ENCODE measurements at regions not wholly inside any gene's neighbourhood (a gene's known extent, or its start where the extent isn't known, plus 50 kb on each side); places are given as distances from the start of the nearest gene placed in this dataset.

DNA sequence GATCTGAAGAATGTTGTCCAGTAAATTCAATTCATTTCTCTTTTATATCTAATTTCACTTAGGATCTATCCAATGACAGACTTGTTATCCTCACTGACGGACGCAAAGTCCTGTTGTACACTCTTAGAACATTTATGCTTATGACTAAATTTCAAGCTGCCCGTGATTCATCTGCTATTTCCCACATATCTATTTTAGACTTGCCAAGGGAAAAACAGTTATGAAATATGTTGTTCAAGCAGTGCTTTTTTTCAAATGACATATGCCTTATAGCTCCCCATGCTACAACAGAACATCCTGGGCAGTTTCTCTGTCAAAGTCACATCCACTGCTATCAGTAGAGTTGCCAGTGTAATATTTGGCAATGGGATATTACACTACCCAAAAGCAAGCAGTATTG is 94.2 kb upstream of the CBLN2 start:
- CTCF ChIA-PET: interaction anchor here (0.9 kb wide), 1 partner anchor 15 kb away, joined by 5 read pairs; no protein-coding TSS in a partner anchor
- Histone ChIP-seq H3K36me3 (ENCODE audit: control insufficient read depth in 2 of 2, insufficient read depth in 1 of 2, low read length in 2 of 2) (no peaks in the 10 kb centered on the region), H3K9me3 (ENCODE audit: control insufficient read depth, insufficient read depth, low read depth, low read length) (no peaks in the 10 kb centered on the region), H3K4me3 (ENCODE audit: low read depth, low read length) (no peak overlapping the region), H3K27ac (ENCODE audit: extremely low read depth, low read depth, low read length) (no peak overlapping the region), H3K4me1 (ENCODE audit: control insufficient read depth, insufficient read depth, low read length) (no peaks in the 10 kb centered on the region)
- POLR2A ChIA-PET: no interaction called here
- TF ChIP-seq ZNF350 (tag by site-specific recombination; IDR thresholded peaks at IDR 0.05): no peak
- no peak for TF ChIP-seq ZNF658 (tag by site-specific recombination; IDR thresholded peaks at IDR 0.05)
- no peak for TF ChIP-seq ZNF610 (tag by site-specific recombination; IDR thresholded peaks at IDR 0.05; ENCODE audit: borderline replicate concordance)
- TF ChIP-seq, protein P1, sequence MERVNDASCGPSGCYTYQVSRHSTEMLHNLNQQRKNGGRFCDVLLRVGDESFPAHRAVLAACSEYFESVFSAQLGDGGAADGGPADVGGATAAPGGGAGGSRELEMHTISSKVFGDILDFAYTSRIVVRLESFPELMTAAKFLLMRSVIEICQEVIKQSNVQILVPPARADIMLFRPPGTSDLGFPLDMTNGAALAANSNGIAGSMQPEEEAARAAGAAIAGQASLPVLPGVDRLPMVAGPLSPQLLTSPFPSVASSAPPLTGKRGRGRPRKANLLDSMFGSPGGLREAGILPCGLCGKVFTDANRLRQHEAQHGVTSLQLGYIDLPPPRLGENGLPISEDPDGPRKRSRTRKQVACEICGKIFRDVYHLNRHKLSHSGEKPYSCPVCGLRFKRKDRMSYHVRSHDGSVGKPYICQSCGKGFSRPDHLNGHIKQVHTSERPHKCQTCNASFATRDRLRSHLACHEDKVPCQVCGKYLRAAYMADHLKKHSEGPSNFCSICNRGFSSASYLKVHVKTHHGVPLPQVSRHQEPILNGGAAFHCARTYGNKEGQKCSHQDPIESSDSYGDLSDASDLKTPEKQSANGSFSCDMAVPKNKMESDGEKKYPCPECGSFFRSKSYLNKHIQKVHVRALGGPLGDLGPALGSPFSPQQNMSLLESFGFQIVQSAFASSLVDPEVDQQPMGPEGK (tag by site-specific recombination; IDR thresholded peaks at IDR 0.05): no peak
- TF ChIP-seq MYNN (tag by site-specific recombination; IDR thresholded peaks at IDR 0.05; ENCODE audit: borderline replicate concordance): no peak
- TF ChIP-seq ZNF664 (tag by site-specific recombination; IDR thresholded peaks at IDR 0.05): no peak
- TF ChIP-seq, protein P2, sequence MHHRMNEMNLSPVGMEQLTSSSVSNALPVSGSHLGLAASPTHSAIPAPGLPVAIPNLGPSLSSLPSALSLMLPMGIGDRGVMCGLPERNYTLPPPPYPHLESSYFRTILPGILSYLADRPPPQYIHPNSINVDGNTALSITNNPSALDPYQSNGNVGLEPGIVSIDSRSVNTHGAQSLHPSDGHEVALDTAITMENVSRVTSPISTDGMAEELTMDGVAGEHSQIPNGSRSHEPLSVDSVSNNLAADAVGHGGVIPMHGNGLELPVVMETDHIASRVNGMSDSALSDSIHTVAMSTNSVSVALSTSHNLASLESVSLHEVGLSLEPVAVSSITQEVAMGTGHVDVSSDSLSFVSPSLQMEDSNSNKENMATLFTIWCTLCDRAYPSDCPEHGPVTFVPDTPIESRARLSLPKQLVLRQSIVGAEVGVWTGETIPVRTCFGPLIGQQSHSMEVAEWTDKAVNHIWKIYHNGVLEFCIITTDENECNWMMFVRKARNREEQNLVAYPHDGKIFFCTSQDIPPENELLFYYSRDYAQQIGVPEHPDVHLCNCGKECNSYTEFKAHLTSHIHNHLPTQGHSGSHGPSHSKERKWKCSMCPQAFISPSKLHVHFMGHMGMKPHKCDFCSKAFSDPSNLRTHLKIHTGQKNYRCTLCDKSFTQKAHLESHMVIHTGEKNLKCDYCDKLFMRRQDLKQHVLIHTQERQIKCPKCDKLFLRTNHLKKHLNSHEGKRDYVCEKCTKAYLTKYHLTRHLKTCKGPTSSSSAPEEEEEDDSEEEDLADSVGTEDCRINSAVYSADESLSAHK (tag by site-specific recombination; IDR thresholded peaks at IDR 0.05): no peak
- TF ChIP-seq, protein P3, sequence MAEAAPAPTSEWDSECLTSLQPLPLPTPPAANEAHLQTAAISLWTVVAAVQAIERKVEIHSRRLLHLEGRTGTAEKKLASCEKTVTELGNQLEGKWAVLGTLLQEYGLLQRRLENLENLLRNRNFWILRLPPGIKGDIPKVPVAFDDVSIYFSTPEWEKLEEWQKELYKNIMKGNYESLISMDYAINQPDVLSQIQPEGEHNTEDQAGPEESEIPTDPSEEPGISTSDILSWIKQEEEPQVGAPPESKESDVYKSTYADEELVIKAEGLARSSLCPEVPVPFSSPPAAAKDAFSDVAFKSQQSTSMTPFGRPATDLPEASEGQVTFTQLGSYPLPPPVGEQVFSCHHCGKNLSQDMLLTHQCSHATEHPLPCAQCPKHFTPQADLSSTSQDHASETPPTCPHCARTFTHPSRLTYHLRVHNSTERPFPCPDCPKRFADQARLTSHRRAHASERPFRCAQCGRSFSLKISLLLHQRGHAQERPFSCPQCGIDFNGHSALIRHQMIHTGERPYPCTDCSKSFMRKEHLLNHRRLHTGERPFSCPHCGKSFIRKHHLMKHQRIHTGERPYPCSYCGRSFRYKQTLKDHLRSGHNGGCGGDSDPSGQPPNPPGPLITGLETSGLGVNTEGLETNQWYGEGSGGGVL (tag by site-specific recombination; IDR thresholded peaks at IDR 0.05): no peak
- no peak for TF ChIP-seq ZBTB8A (tag by site-specific recombination; IDR thresholded peaks at IDR 0.05)
- no peak for TF ChIP-seq ZNF571 (tag by site-specific recombination; IDR thresholded peaks at IDR 0.05)
- TF ChIP-seq ZNF404 (tag by site-specific recombination; IDR thresholded peaks at IDR 0.05): no peak
- no peak for TF ChIP-seq ZNF214 (tag by site-specific recombination; IDR thresholded peaks at IDR 0.05; ENCODE audit: borderline replicate concordance)
- TF ChIP-seq ZNF155 (tag by site-specific recombination; IDR thresholded peaks at IDR 0.05): no peak
- TF ChIP-seq PRDM2 (tag by site-specific recombination; IDR thresholded peaks at IDR 0.05; ENCODE audit: borderline replicate concordance): no peak
- TF ChIP-seq OVOL3 (tag by site-specific recombination; IDR thresholded peaks at IDR 0.05): no peak
- TF ChIP-seq ZNF843 (tag by site-specific recombination; IDR thresholded peaks at IDR 0.05): no peak
- TF ChIP-seq GFI1B (tag by site-specific recombination; IDR thresholded peaks at IDR 0.05): no peak
- TF ChIP-seq HOXD13 (CRISPR knock-in tag; IDR thresholded peaks at IDR 0.05; ENCODE audit: borderline replicate concordance): no peak
- no peak for TF ChIP-seq ZNF48 (tag by site-specific recombination; IDR thresholded peaks at IDR 0.05)
- no peak for TF ChIP-seq ZNF121 (tag by site-specific recombination; IDR thresholded peaks at IDR 0.05)

Measured in HEK293 (cell line).